Spleen (tissue), 7 donors: ENCODE measurements at regions not wholly inside any gene's neighbourhood (a gene's known extent, or its start where the extent isn't known, plus 50 kb on each side); places are given as distances from the start of the nearest gene placed in this dataset.

Source experiments
- POLR2A ChIP-seq, 3 donors: fragments of 450-650 bp; IDR thresholded peaks; one replicate each; pipeline ENCODE4 v1.5.1; 2017; ENCODE audit warnings: antibody characterized with exemption in 3 of 3, mild to moderate bottlenecking in 1 of 3
- POLR2AphosphoS5 ChIP-seq, 3 donors: sonication (generic); formaldehyde crosslinking; IDR thresholded peaks; one replicate each; pipeline ENCODE4 v1.5.1; 2017; ENCODE audit warnings: antibody characterized with exemption in 3 of 3
- TF ChIP-seq, protein P1 (sequence below), 11 experiments: fragments of 200-600 bp in 7 of 11; fragments of 450-650 bp in 4 of 11; sonication (generic) in 4 of 11; IDR thresholded peaks in 8 of 11; conservative IDR thresholded peaks in 3 of 11; 1 replicate in 7 of 11; 2 replicates in 4 of 11; pipeline versions ENCODE4 v1.4.0 to v1.8.0; 2016 to 2021; ENCODE audit warnings: antibody characterized with exemption in 11 of 11, inconsistent platforms in 4 of 11, mild to moderate bottlenecking in 1 of 11
- donor health status: DM: no; HTN: no; CAD: no; lungs with moderate emphysema.
- donor health status: DM: no; HTN: no; CAD: no.
- donor health status: DM: no; HTN: no; CAD: no.

- TF ChIP-seq, protein P1, sequence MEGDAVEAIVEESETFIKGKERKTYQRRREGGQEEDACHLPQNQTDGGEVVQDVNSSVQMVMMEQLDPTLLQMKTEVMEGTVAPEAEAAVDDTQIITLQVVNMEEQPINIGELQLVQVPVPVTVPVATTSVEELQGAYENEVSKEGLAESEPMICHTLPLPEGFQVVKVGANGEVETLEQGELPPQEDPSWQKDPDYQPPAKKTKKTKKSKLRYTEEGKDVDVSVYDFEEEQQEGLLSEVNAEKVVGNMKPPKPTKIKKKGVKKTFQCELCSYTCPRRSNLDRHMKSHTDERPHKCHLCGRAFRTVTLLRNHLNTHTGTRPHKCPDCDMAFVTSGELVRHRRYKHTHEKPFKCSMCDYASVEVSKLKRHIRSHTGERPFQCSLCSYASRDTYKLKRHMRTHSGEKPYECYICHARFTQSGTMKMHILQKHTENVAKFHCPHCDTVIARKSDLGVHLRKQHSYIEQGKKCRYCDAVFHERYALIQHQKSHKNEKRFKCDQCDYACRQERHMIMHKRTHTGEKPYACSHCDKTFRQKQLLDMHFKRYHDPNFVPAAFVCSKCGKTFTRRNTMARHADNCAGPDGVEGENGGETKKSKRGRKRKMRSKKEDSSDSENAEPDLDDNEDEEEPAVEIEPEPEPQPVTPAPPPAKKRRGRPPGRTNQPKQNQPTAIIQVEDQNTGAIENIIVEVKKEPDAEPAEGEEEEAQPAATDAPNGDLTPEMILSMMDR (IDR thresholded peaks at IDR 0.05 in 8 of 11, conservative IDR thresholded peaks at IDR 0.05 in 3 of 11) = no peak
- no peak for TF ChIP-seq POLR2AphosphoS5 (IDR thresholded peaks at IDR 0.05)
- TF ChIP-seq POLR2A (IDR thresholded peaks at IDR 0.05) = no peak
Measured at GRCh38 chr1:82445827-82446226, 645.1 kb downstream of the ADGRL2 start.
